OCI-LY3 (cell line): ENCODE measurements at regions not wholly inside any gene's neighbourhood (a gene's known extent, or its start where the extent isn't known, plus 50 kb on each side); places are given as distances from the start of the nearest gene placed in this dataset.

Experiments
- H2AFZ ChIP-seq: fragments of 200-600, 300-600 bp; shearing (Covaris generic); 2 replicates; pipeline ENCODE4 v1.6.0; 2014; ENCODE audit warnings: antibody characterized with exemption, low read depth, low read length
- H3K27ac ChIP-seq: fragments of 200-600, 300-600 bp; sonication (generic); 2 replicates; pipeline ENCODE4 v1.5.1; 2014; ENCODE audit warnings: mild to moderate bottlenecking, low read length, moderate library complexity, mixed read lengths
- H3K27me3 ChIP-seq: fragments of 200-600, 300-600 bp; sonication (generic); 2 replicates; pipeline ENCODE4 v1.6.1; 2014; ENCODE audit warnings: low read depth, low read length, mixed read lengths
- H3K36me3 ChIP-seq: fragments of 200-600, 300-600 bp; sonication (generic); replicated peaks from 2 replicates; pipeline ENCODE3; 2014; ENCODE audit warnings: low read depth, low read length, mixed read lengths
- H3K4me1 ChIP-seq: fragments of 300-600, 200-600 bp; sonication (generic); 2 replicates; pipeline ENCODE4 v1.6.1; 2014; ENCODE audit warnings: low read length, mixed read lengths
- H3K4me2 ChIP-seq: fragments of 200-600, 300-600 bp; sonication (generic); 2 replicates; pipeline ENCODE4 v1.6.1; 2014; ENCODE audit warnings: low read length, mixed read lengths
- H3K4me3 ChIP-seq: fragments of 300-600, 200-600 bp; sonication (generic); 2 replicates; pipeline ENCODE4 v1.5.1; 2014; ENCODE audit warnings: antibody characterized with exemption, mild to moderate bottlenecking, low read length, moderate library complexity
- H3K79me2 ChIP-seq: fragments of 300-600, 200-600 bp; shearing (Covaris generic); 2 replicates; pipeline ENCODE4 v1.6.1; 2014; ENCODE audit warnings: mild to moderate bottlenecking, low read length, mixed read lengths
- H3K9ac ChIP-seq: fragments of 300-600, 200-600 bp; shearing (Covaris generic); 2 replicates; pipeline ENCODE4 v1.6.0; 2014; ENCODE audit warnings: mild to moderate bottlenecking, low read length, moderate library complexity
- H3K9me3 ChIP-seq: fragments of 200-600, 300-600 bp; shearing (Covaris generic); 2 replicates; pipeline ENCODE4 v1.6.1; 2014; ENCODE audit warnings: low read length, mixed read lengths; ENCODE audit not compliant: insufficient read depth
- H4K20me1 ChIP-seq: fragments of 200-600, 300-600 bp; sonication (generic); 2 replicates; pipeline ENCODE4 v1.6.1; 2016; ENCODE audit warnings: low read length, mixed read lengths; ENCODE audit not compliant: insufficient read depth
- EZH2phosphoT487 ChIP-seq: fragments of 200-600 bp; shearing (Covaris generic); IDR thresholded peaks from 2 replicates; pipeline ENCODE4 v1.6.1; 2018; ENCODE audit warnings: antibody characterized with exemption, mixed run types, low read depth
- TF ChIP-seq, protein P1 (sequence below): fragments of 200-600, 300-600 bp; sonication (generic); IDR thresholded peaks from 2 replicates; pipeline ENCODE4 v1.5.1; 2014; ENCODE audit warnings: antibody characterized with exemption, low read length, low read depth

GRCh38 chr1:208857465-208857864, 613.3 kb upstream of the PLXNA2 start:
- no peak overlapping the region for H3K27ac ChIP-seq

DNA sequence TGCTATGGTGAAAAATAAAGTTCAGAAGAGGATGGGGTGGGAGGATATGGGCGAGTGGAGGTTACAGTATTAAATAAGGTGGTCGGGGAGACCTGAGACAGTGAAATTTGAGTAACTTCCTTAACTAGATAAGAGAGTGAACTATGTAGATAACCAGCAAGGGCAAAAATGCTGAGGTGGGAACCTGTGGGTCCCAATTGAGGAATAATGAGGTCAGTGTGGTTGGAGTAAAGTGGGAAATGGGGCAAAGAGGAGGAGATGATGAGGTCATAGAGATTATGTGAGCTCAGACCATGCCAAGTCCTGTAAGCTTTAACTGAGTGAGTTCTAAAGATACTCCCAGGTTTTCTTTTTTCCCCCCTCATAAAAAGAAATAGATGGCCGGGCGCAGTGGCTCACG, 614.6 kb upstream of the PLXNA2 start:
- no peaks in the 10 kb centered on the region for H3K36me3 ChIP-seq
- H3K4me2 ChIP-seq: no peak overlapping the region
- no peak overlapping the region for H3K27ac ChIP-seq
- H3K4me3 ChIP-seq: no peak overlapping the region
- H3K79me2 ChIP-seq: no peaks in the 10 kb centered on the region
- H2AFZ ChIP-seq: no peak overlapping the region
- peaks cover 14% of the 10 kb centered on the region for H3K4me1 ChIP-seq
- no peak overlapping the region for H3K9ac ChIP-seq
- no peaks in the 10 kb centered on the region for H4K20me1 ChIP-seq
- peaks cover 25% of the 10 kb centered on the region for H3K27me3 ChIP-seq
- no peaks in the 10 kb centered on the region for H3K9me3 ChIP-seq
- TF ChIP-seq, protein P1, sequence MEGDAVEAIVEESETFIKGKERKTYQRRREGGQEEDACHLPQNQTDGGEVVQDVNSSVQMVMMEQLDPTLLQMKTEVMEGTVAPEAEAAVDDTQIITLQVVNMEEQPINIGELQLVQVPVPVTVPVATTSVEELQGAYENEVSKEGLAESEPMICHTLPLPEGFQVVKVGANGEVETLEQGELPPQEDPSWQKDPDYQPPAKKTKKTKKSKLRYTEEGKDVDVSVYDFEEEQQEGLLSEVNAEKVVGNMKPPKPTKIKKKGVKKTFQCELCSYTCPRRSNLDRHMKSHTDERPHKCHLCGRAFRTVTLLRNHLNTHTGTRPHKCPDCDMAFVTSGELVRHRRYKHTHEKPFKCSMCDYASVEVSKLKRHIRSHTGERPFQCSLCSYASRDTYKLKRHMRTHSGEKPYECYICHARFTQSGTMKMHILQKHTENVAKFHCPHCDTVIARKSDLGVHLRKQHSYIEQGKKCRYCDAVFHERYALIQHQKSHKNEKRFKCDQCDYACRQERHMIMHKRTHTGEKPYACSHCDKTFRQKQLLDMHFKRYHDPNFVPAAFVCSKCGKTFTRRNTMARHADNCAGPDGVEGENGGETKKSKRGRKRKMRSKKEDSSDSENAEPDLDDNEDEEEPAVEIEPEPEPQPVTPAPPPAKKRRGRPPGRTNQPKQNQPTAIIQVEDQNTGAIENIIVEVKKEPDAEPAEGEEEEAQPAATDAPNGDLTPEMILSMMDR: no peak
- no peak for TF ChIP-seq EZH2phosphoT487

More at GRCh38 chr1:208857465-208857864, 613.3 kb upstream of the PLXNA2 start:
- Histone ChIP-seq H3K4me2 (no peak overlapping the region), H3K9me3 (no peaks in the 10 kb centered on the region), H3K9ac (no peak overlapping the region), H4K20me1 (no peaks in the 10 kb centered on the region), H3K36me3 (no peaks in the 10 kb centered on the region), H3K79me2 (no peaks in the 10 kb centered on the region), H3K4me3 (no peak overlapping the region), H3K4me1 (peaks cover 14% of the 10 kb centered on the region), H3K27me3 (peaks cover 27% of the 10 kb centered on the region), H2AFZ (no peak overlapping the region)
- TF ChIP-seq, protein P1: no peak
- TF ChIP-seq EZH2phosphoT487: no peak

- no peak for TF ChIP-seq EZH2phosphoT487
- TF ChIP-seq, protein P1: no peak
- Histone ChIP-seq H3K27ac (no peak overlapping the region), H3K79me2 (no peaks in the 10 kb centered on the region)
These were observed 620.3 kb upstream of the PLXNA2 start for GRCh38 chr1:208864366-208864965.

DNA sequence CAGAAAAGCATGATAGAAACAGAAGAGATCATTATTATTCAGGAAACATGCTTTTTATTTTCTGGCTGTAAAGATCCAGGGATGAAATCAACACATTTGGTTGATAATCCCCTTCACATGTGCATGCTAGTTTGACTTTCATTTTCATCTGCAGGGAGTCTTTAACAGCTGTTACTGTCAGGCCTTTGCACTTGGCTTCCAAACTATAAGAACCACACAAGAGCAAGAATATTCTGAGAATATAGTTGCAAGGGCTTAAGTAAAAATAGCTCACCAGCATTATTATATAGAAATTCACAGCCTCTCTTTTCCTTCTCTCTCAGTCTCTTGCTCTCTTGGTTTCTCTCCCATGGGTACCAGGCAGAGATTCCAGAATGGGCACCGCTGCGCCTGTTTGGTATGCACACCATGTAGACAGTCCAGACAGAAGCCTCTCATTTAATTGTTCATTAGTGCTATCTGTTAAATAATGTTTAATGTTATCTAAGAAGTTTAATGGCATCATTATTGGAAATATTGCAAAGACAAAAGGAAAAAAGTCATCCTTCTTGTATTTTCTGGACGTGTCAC, 622.3 kb upstream of the PLXNA2 start:
- Histone ChIP-seq H3K36me3 (no peaks in the 10 kb centered on the region), H2AFZ (no peak overlapping the region), H3K27ac (no peak overlapping the region), H3K9me3 (no peaks in the 10 kb centered on the region), H3K9ac (no peak overlapping the region), H3K4me1 (no peaks in the 10 kb centered on the region), H3K27me3 (peaks cover 17% of the 10 kb centered on the region; the same call in 1 of the 2 replicates), H3K4me2 (no peak overlapping the region), H3K79me2 (no peaks in the 10 kb centered on the region), H3K4me3 (no peak overlapping the region), H4K20me1 (no peaks in the 10 kb centered on the region)
- TF ChIP-seq, protein P1: no peak
- TF ChIP-seq EZH2phosphoT487: no peak

More at GRCh38 chr1:208864366-208864965, 620.3 kb upstream of the PLXNA2 start:
- Histone ChIP-seq H3K4me1 (no peaks in the 10 kb centered on the region), H2AFZ (no peak overlapping the region), H3K36me3 (no peaks in the 10 kb centered on the region), H3K9ac (no peak overlapping the region), H3K9me3 (no peaks in the 10 kb centered on the region), H3K4me2 (no peak overlapping the region), H3K4me3 (no peak overlapping the region), H4K20me1 (no peaks in the 10 kb centered on the region), H3K27me3 (peaks cover 17% of the 10 kb centered on the region; the same call in 1 of the 2 replicates)
